ENCODE measurements at regions not wholly inside any gene's neighbourhood (a gene's known extent, or its start where the extent isn't known, plus 50 kb on each side); places are given as distances from the start of the nearest gene placed in this dataset.

DNA sequence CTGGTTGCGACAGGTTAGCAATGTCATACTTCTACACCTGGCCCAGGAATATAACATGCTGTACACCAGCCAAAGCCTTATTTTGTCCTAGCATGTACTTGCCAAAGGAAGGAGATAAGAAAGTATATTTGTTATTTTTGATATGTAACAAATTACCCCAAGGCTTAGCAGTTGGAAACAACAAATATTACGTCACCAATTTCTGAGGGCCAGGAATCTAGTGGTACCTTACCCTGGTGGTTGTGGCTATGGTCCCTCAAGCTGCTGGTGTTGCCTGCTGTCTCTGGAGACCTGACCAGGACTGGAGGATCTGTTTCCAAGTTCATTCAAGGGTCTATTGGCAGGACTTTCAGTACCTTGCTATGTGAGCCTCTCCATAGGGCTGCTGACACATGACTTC, 135.5 kb upstream of the BANK1 start:
- no TSS peak for BruUV-seq (replicated peaks)
- CTCF ChIA-PET: no interaction called here

DNA sequence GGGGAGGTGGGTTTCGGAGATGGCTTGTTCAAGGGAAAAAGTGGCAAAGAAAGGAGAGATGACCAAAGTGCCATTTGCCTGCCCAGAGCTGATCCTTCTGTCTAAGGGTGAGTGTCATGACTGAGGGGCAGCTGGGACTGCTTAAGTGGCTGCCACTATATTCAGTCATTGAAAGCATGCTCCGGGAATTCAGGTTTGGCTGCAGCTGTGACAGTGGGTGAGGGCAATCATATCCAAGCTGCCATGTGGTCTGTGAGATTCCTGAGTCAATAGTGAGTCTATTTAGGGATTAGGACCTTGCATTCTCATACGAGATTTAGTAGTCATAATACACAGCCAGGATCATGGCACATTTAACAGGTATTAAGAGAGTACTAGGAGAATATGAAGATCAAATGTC, 138.8 kb upstream of the BANK1 start:
- Mint-ChIP-seq H3K27me3 (ENCODE audit: insufficient read depth, unreplicated experiment) (no peaks in the 10 kb centered on the region), H3K4me1 (ENCODE audit: low read depth, unreplicated experiment) (peaks cover 7% of the 10 kb centered on the region), H3K9me3 (ENCODE audit: unreplicated experiment) (no peaks in the 10 kb centered on the region), H3K4me3 (ENCODE audit: unreplicated experiment) (no peak overlapping the region), H3K27ac (ENCODE audit: unreplicated experiment) (no peak overlapping the region), H3K36me3 (ENCODE audit: insufficient read depth, unreplicated experiment) (no peaks in the 10 kb centered on the region)
- intact Hi-C loops (cut with micrococcal nuclease; ENCODE audit: unreplicated experiment): no loop called here
- Histone ChIP-seq H3K27me3 (replicated peaks; ENCODE audit: control insufficient read depth, insufficient read depth, low read length) (no peaks in the 10 kb centered on the region; the same call in 1 of the 2 replicates), H3K4me1 (no peaks in the 10 kb centered on the region), H3K4me3 (ENCODE audit: low read depth, low read length) (no peak overlapping the region), H3K36me3 (ENCODE audit: control insufficient read depth, insufficient read depth, low read length) (no peaks in the 10 kb centered on the region), H3K9me3 (no peaks in the 10 kb centered on the region)
- ChIA-PET CTCF (no interaction called here), POLR2A (no interaction called here)
- no peak for TF ChIP-seq CTCF (IDR thresholded peaks at IDR 0.05; ENCODE audit: insufficient read depth in 1 of 2, low read depth in 1 of 2, low read length in 1 of 2, severe bottlenecking in 1 of 2, unreplicated experiment in 1 of 2)
- no TSS peak for BruUV-seq (replicated peaks)
- DNase-seq: no peak

More for the DNA sequence above, 135.5 kb upstream of the BANK1 start:
- Histone ChIP-seq H3K9me3 (no peaks in the 10 kb centered on the region), H3K4me1 (no peaks in the 10 kb centered on the region), H3K27me3 (replicated peaks; ENCODE audit: control insufficient read depth, insufficient read depth, low read length) (no peaks in the 10 kb centered on the region), H3K36me3 (ENCODE audit: control insufficient read depth, insufficient read depth, low read length) (no peaks in the 10 kb centered on the region), H3K4me3 (ENCODE audit: low read depth, low read length) (no peak overlapping the region)
- no peak for TF ChIP-seq CTCF (IDR thresholded peaks at IDR 0.05; ENCODE audit: insufficient read depth in 1 of 2, low read depth in 1 of 2, low read length in 1 of 2, severe bottlenecking in 1 of 2, unreplicated experiment in 1 of 2)
- H3K27me3 Mint-ChIP-seq (ENCODE audit: insufficient read depth, unreplicated experiment): no peaks in the 10 kb centered on the region
- no peak for DNase-seq
- intact Hi-C loops (cut with micrococcal nuclease; ENCODE audit: unreplicated experiment): no loop called here
- no peaks in the 10 kb centered on the region for H3K36me3 Mint-ChIP-seq (ENCODE audit: insufficient read depth, unreplicated experiment)
- no peaks in the 10 kb centered on the region for H3K9me3 Mint-ChIP-seq (ENCODE audit: unreplicated experiment)
- no peak overlapping the region for H3K4me3 Mint-ChIP-seq (ENCODE audit: unreplicated experiment)
- H3K27ac Mint-ChIP-seq (ENCODE audit: unreplicated experiment): no peak overlapping the region
- POLR2A ChIA-PET: no interaction called here
- H3K4me1 Mint-ChIP-seq (ENCODE audit: low read depth, unreplicated experiment): no peaks in the 10 kb centered on the region

DNA sequence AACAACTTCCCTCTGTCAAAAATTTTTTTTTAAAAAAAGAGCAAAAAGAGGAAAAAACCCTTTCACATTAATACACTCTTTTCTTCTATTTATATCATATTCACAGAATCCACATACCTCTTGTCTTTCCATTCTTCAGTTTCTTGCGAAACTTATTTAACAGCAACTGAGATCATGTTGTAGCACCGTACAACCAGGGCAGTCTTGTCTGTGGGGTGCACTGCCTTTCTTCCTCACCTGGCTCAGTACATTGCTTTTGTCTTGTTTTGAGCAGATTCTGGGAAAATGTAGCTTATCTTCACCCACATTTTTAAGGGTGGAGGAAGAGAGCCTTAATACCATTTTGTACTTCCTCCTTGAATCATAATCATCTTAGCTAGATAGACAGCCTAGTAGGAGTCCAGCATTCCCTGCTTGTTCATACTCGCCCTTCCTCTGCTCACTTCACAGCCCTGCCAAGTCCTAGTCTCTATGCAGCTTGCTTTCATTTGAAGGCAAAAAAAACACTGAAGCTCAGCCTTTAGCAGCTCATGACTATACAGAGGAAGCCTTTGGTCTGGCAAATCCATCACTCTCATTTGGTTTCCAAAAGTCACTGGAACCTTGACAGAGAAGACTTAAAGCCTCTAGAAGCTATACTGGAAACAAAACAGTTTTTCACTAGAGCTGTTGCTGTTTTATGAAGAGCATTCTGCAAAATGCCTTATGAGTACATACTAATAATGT, 140.6 kb upstream of the BANK1 start:
- no peak for TF ChIP-seq CTCF (IDR thresholded peaks at IDR 0.05; ENCODE audit: insufficient read depth in 1 of 2, low read depth in 1 of 2, low read length in 1 of 2, severe bottlenecking in 1 of 2, unreplicated experiment in 1 of 2)
- peaks cover 11% of the 10 kb centered on the region for H3K4me1 Mint-ChIP-seq (ENCODE audit: low read depth, unreplicated experiment)
- ChIA-PET CTCF (no interaction called here), POLR2A (interaction anchor here (0.6 kb wide), 1 partner anchor 327 kb away, joined by 4 read pairs; no protein-coding TSS in a partner anchor)
- DNase-seq: no peak
- Histone ChIP-seq H3K4me1 (no peaks in the 10 kb centered on the region), H3K27me3 (replicated peaks; ENCODE audit: control insufficient read depth, insufficient read depth, low read length) (no peaks in the 10 kb centered on the region; the same call in 1 of the 2 replicates), H3K36me3 (ENCODE audit: control insufficient read depth, insufficient read depth, low read length) (no peaks in the 10 kb centered on the region), H3K9me3 (no peaks in the 10 kb centered on the region), H3K4me3 (ENCODE audit: low read depth, low read length) (no peak overlapping the region)
- no peak overlapping the region for H3K4me3 Mint-ChIP-seq (ENCODE audit: unreplicated experiment)
- H3K27ac Mint-ChIP-seq (ENCODE audit: unreplicated experiment): no peak overlapping the region
- no TSS peak for BruUV-seq (replicated peaks)
- H3K9me3 Mint-ChIP-seq (ENCODE audit: unreplicated experiment): no peaks in the 10 kb centered on the region
- H3K27me3 Mint-ChIP-seq (ENCODE audit: insufficient read depth, unreplicated experiment): no peaks in the 10 kb centered on the region
- no peaks in the 10 kb centered on the region for H3K36me3 Mint-ChIP-seq (ENCODE audit: insufficient read depth, unreplicated experiment)
- intact Hi-C loops (cut with micrococcal nuclease; ENCODE audit: unreplicated experiment): no loop called here
